GM10266 (cell line): ENCODE measurements at regions not wholly inside any gene's neighbourhood (a gene's known extent, or its start where the extent isn't known, plus 50 kb on each side); places are given as distances from the start of the nearest gene placed in this dataset.

ENCODE experiments used
- DNase-seq: peaks from one replicate; pipeline ENCODE4 v3.0.0; 2012; ENCODE audit errors: extremely low spot score
- TF ChIP-seq, protein P1 (sequence below): IDR thresholded peaks from 2 replicates; pipeline ENCODE4 v1.5.1; 2012; ENCODE audit warnings: mild to moderate bottlenecking, low read depth; ENCODE audit not compliant: control insufficient read depth, insufficient read depth; ENCODE audit errors: missing control alignments

DNA sequence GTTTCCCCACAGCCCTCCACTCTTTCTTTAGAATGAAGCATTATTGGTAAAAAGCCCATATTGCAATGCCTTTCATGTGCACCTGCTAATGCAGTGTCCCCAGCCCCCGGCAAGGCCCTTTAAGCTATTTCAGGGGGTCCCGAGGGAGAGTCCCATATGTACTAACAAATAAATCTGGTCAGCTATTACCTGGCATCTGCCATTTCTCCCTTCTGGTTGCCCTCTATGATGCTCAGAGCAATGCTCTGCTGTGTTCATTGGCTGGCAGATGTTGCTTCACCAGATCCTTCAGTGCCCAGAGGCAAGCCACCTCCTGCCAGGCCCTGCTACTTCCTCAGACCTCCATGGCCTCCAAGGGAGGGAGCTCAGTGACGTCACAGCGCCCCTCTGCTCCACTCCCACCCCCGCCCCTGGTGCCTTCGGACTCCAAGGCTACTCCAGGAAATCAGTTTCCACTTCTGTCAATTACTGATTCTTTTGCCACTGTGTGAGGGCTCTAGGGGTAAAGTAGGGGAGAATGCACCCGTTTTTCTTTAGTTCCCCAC, 201.1 kb upstream of the GLRA1 start:
- DNase-seq, result no peak
- TF ChIP-seq, protein P1, sequence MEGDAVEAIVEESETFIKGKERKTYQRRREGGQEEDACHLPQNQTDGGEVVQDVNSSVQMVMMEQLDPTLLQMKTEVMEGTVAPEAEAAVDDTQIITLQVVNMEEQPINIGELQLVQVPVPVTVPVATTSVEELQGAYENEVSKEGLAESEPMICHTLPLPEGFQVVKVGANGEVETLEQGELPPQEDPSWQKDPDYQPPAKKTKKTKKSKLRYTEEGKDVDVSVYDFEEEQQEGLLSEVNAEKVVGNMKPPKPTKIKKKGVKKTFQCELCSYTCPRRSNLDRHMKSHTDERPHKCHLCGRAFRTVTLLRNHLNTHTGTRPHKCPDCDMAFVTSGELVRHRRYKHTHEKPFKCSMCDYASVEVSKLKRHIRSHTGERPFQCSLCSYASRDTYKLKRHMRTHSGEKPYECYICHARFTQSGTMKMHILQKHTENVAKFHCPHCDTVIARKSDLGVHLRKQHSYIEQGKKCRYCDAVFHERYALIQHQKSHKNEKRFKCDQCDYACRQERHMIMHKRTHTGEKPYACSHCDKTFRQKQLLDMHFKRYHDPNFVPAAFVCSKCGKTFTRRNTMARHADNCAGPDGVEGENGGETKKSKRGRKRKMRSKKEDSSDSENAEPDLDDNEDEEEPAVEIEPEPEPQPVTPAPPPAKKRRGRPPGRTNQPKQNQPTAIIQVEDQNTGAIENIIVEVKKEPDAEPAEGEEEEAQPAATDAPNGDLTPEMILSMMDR, result no peak

- DNase-seq, result no peak
- TF ChIP-seq, protein P1, result no peak
Observed at GRCh38 chr5:152124409-152125041, 199.9 kb upstream of the GLRA1 start.

GRCh38 chr5:152118676-152119470, 194.2 kb upstream of the GLRA1 start:
- TF ChIP-seq, protein P1, result no peak
- no peak for DNase-seq

GRCh38 chr5:152116934-152117333, 192.3 kb upstream of the GLRA1 start:
- TF ChIP-seq, protein P1, result no peak
- no peak for DNase-seq

- TF ChIP-seq, protein P1, result no peak
- DNase-seq, result no peak
Observed at GRCh38 chr5:152113401-152113800, 188.8 kb upstream of the GLRA1 start.

GRCh38 chr5:152107220-152107619, 182.6 kb upstream of the GLRA1 start:
- TF ChIP-seq, protein P1, result no peak
- DNase-seq, result no peak

- no peak for DNase-seq
- TF ChIP-seq, protein P1, result no peak
Observed at GRCh38 chr5:152106571-152106970, 181.9 kb upstream of the GLRA1 start.
